ENCODE measurements at regions not wholly inside any gene's neighbourhood (a gene's known extent, or its start where the extent isn't known, plus 50 kb on each side); places are given as distances from the start of the nearest gene placed in this dataset.

GRCh38 chr10:121102706-121103105 is 251.5 kb downstream of the WDR11 start:
- DNase-seq, result no peak

GRCh38 chr10:121104476-121105111 is 253.4 kb downstream of the WDR11 start:
- DNase-seq, result peak; percentile 87

GRCh38 chr10:121106611-121107010 is 255.4 kb downstream of the WDR11 start:
- DNase-seq, result no peak

GRCh38 chr10:121108051-121108450 is 256.9 kb downstream of the WDR11 start:
- no peak for DNase-seq

- DNase-seq, result no peak
Measured at GRCh38 chr10:121110369-121110768, 259.2 kb downstream of the WDR11 start.

- DNase-seq, result no peak
Measured at GRCh38 chr10:121112136-121112535, 261.0 kb downstream of the WDR11 start.

GRCh38 chr10:121112579-121113384 is 261.6 kb downstream of the WDR11 start:
- peak; percentile 27 for DNase-seq

- no peak for DNase-seq
Measured at GRCh38 chr10:121113385-121113696, 262.2 kb downstream of the WDR11 start.

- no peak for DNase-seq
Measured at GRCh38 chr10:121113911-121114310, 262.7 kb downstream of the WDR11 start.

- no peak for DNase-seq
Measured at GRCh38 chr10:121115154-121115553, 264.0 kb downstream of the WDR11 start.

- no peak for DNase-seq
Measured at GRCh38 chr10:121121462-121121861, 270.3 kb downstream of the WDR11 start.

- no peak for DNase-seq
Measured at GRCh38 chr10:121127151-121127906, 276.2 kb downstream of the WDR11 start.

- DNase-seq, result no peak
Measured at GRCh38 chr10:121128164-121128563, 277.0 kb downstream of the WDR11 start.

- DNase-seq, result no peak
Measured at GRCh38 chr10:121129266-121129665, 278.1 kb downstream of the WDR11 start.

- no peak for DNase-seq
Measured at GRCh38 chr10:121130382-121130781, 279.2 kb downstream of the WDR11 start.

- no peak for DNase-seq
Measured at GRCh38 chr10:121131014-121131413, 279.9 kb downstream of the WDR11 start.

- no peak for DNase-seq
Measured at GRCh38 chr10:121131426-121132265, 280.5 kb downstream of the WDR11 start.

- DNase-seq, result no peak
Measured at GRCh38 chr10:121132273-121132672, 281.1 kb downstream of the WDR11 start.

- no peak for DNase-seq
Measured at GRCh38 chr10:121133901-121134300, 282.7 kb downstream of the WDR11 start.

- DNase-seq, result no peak
Measured at GRCh38 chr10:121134711-121135110, 283.5 kb downstream of the WDR11 start.

- DNase-seq, result no peak
Measured at GRCh38 chr10:121135512-121135911, 284.4 kb downstream of the WDR11 start.

GRCh38 chr10:121137533-121137932 is 286.4 kb downstream of the WDR11 start:
- DNase-seq, result no peak

All from NCI-H748 treated with DMSO at 0.1 percent for 48 hours (cell line).